Neural crest cell (in vitro differentiated cells): ENCODE measurements at regions not wholly inside any gene's neighbourhood (a gene's known extent, or its start where the extent isn't known, plus 50 kb on each side); places are given as distances from the start of the nearest gene placed in this dataset.

ENCODE experiments used
- DNase-seq: peaks from one replicate; pipeline ENCODE4 v3.0.0; 2021; ENCODE audit warnings: low read depth, mixed read lengths, low spot score
- H3K27ac Mint-ChIP-seq: one replicate; pipeline ENCODE4 v1.8.0; 2021; ENCODE audit warnings: mild to moderate bottlenecking, mixed read lengths; ENCODE audit not compliant: unreplicated experiment
- H3K27me3 Mint-ChIP-seq: 2 replicates; pipeline ENCODE4 v1.8.0; 2021; ENCODE audit warnings: low read depth, mild to moderate bottlenecking, mixed read lengths
- H3K36me3 Mint-ChIP-seq: 2 replicates; pipeline ENCODE4 v1.8.0; 2021; ENCODE audit warnings: low read depth, mild to moderate bottlenecking, mixed read lengths
- H3K4me1 Mint-ChIP-seq: 2 replicates; pipeline ENCODE4 v1.8.0; 2021; ENCODE audit warnings: mixed read lengths
- H3K4me3 Mint-ChIP-seq: one replicate; pipeline ENCODE4 v1.8.0; 2021; ENCODE audit warnings: mild to moderate bottlenecking, mixed read lengths
- H3K9me3 Mint-ChIP-seq: 2 replicates; pipeline ENCODE4 v1.8.0; 2021; ENCODE audit warnings: mixed read lengths
- TF ChIP-seq, protein P1 (sequence below): fragments of 200-600 bp; sonication (generic); conservative IDR thresholded peaks from 2 replicates; pipeline ENCODE4 v1.5.0; 2021; ENCODE audit warnings: antibody characterized with exemption, mild to moderate bottlenecking

DNA sequence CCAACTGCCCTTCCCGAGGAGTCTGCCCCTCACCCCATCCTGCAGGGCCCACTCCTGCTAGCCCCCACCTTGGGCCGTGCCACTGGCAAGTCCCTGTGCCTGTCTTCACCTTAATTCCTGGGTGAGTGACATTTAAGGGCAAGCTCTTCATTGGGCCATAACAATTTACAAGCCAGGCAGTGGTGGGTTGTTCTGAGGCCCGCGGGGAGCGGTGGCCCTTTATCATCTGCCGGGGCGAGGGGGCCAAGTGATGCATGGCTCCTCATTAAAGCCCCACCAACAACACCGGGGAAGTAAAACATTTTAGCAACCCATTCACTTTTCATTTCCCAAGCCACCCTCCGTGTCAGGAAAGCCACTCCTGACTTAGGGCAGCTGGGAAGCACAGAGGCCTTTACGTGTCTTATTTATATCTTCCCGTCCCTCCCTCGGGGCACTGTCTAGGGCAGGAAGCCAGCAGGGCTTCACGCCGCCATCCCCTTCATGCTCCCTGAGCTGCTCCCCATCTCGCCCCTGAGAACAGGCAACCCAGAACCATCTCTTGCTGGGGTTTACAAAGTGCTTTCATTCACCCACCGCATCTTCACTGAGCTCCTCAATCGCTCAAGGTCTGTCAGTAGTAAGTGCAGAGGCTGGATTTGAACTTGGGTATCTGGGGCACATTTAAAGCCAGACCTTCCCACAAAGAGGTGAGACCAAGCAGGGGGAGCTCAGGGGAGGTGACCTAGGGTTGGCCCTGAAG is 55.5 kb upstream of the CCDC167 start:
- Mint-ChIP-seq H3K27me3 (peaks cover 7% of the 10 kb centered on the region), H3K36me3 (no peaks in the 10 kb centered on the region), H3K4me3 (peak overlapping the region; percentile 3), H3K4me1 (peaks cover 61% of the 10 kb centered on the region), H3K27ac (no peak overlapping the region), H3K9me3 (no peaks in the 10 kb centered on the region)
- DNase-seq, result no peak
- TF ChIP-seq, protein P1, sequence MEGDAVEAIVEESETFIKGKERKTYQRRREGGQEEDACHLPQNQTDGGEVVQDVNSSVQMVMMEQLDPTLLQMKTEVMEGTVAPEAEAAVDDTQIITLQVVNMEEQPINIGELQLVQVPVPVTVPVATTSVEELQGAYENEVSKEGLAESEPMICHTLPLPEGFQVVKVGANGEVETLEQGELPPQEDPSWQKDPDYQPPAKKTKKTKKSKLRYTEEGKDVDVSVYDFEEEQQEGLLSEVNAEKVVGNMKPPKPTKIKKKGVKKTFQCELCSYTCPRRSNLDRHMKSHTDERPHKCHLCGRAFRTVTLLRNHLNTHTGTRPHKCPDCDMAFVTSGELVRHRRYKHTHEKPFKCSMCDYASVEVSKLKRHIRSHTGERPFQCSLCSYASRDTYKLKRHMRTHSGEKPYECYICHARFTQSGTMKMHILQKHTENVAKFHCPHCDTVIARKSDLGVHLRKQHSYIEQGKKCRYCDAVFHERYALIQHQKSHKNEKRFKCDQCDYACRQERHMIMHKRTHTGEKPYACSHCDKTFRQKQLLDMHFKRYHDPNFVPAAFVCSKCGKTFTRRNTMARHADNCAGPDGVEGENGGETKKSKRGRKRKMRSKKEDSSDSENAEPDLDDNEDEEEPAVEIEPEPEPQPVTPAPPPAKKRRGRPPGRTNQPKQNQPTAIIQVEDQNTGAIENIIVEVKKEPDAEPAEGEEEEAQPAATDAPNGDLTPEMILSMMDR, result no peak

DNA sequence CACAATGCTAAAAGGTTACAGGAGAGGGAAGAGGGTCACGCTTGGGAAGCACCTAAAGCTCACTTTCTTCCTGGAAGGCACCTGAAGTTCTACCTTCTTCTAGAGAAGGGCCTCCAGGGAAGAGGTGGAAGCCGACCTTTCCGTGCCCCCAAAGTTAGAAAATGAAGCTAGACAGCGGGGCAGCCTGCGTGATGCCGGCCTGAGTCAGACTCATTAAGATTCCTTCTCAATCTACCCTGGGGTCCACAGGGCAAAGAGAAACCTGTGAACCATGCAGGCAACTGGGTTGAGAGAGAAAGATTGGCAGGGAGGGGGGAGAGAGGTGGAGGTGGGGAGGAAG is 54.8 kb upstream of the CCDC167 start:
- Mint-ChIP-seq H3K27me3 (peaks cover 5% of the 10 kb centered on the region), H3K4me1 (peaks cover 54% of the 10 kb centered on the region), H3K9me3 (no peaks in the 10 kb centered on the region), H3K4me3 (no peak overlapping the region), H3K36me3 (no peaks in the 10 kb centered on the region), H3K27ac (no peak overlapping the region)
- TF ChIP-seq, protein P1, result no peak
- DNase-seq, result no peak

DNA sequence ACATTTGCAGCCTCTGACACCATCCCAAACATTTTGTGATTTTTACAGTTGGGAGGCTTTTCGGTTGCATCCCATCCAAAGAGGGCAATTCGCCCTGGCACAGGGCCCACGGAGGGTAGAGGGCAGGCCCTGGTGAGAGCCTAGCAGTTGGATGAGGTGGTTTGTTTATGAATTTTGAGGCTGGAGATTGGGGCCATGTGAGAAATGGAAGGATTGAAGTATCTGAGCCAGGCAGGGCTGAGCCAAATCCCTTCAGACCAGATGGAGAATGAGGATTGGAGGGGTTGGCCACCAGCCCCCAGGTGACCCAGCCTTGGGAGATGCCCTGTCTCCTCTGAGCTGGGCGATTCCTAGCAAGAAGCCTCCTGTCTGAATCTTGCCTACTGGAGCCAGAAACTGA is 52.6 kb upstream of the CCDC167 start:
- Mint-ChIP-seq H3K4me1 (peaks cover 33% of the 10 kb centered on the region), H3K27me3 (peaks cover 5% of the 10 kb centered on the region), H3K4me3 (no peak overlapping the region), H3K36me3 (no peaks in the 10 kb centered on the region), H3K9me3 (no peaks in the 10 kb centered on the region), H3K27ac (no peak overlapping the region)
- DNase-seq, result no peak
- TF ChIP-seq, protein P1, result no peak

DNA sequence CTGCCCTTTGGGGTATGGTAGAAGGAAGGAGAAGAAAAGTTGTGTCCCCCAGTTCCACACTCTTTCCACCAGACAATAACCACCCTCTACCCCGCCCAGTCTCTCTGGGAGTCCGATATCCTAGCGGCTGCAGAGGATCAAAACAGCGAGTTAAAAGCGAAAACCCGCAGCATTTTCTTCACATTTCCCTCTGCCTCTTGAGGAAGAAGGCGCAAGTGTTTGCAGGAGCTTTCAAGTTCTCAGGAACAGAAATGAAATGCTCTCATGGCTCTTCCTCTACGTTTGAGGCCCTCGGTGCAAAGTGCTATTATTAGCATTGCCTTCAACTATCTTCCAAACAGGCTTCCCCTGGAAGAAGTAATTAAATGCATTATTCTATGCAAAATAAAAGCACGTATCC is 52.2 kb upstream of the CCDC167 start:
- no peak overlapping the region for H3K27ac Mint-ChIP-seq
- H3K4me1 Mint-ChIP-seq, result peaks cover 29% of the 10 kb centered on the region
- DNase-seq, result no peak
- H3K27me3 Mint-ChIP-seq, result peaks cover 5% of the 10 kb centered on the region
- TF ChIP-seq, protein P1, result no peak
- H3K36me3 Mint-ChIP-seq, result no peaks in the 10 kb centered on the region
- no peaks in the 10 kb centered on the region for H3K9me3 Mint-ChIP-seq
- H3K4me3 Mint-ChIP-seq, result no peak overlapping the region

DNA sequence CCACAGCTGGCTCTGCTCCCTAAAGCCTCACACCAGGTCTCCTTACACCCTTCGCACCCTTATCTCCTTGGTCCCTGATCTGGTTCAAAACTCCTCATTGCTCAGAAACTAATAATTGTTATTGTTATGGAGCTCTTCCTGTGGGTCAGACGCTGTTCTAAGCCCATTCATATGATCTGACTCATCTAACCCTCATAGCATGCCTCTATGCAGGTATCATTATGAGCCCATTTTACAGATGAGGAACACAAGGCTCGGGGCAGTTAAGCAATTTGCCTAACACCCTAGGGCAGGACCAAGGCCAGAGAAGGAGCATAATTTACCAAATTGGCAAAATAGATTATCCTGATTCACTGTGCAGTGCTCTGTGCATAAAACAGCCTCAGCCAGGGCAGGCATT is 51.8 kb upstream of the CCDC167 start:
- TF ChIP-seq, protein P1, result no peak
- Mint-ChIP-seq H3K27me3 (peaks cover 5% of the 10 kb centered on the region), H3K4me3 (no peak overlapping the region), H3K36me3 (no peaks in the 10 kb centered on the region), H3K27ac (no peak overlapping the region), H3K9me3 (no peaks in the 10 kb centered on the region), H3K4me1 (peaks cover 25% of the 10 kb centered on the region)
- DNase-seq, result no peak
